COLO668 (cell line): ENCODE measurements at regions not wholly inside any gene's neighbourhood (a gene's known extent, or its start where the extent isn't known, plus 50 kb on each side); places are given as distances from the start of the nearest gene placed in this dataset.

Source experiments
- DNase-seq: peaks from one replicate; lab custom pipeline; 2025; ENCODE audit not compliant: unreplicated experiment; lab: John Stamatoyannopoulos, UW

DNA sequence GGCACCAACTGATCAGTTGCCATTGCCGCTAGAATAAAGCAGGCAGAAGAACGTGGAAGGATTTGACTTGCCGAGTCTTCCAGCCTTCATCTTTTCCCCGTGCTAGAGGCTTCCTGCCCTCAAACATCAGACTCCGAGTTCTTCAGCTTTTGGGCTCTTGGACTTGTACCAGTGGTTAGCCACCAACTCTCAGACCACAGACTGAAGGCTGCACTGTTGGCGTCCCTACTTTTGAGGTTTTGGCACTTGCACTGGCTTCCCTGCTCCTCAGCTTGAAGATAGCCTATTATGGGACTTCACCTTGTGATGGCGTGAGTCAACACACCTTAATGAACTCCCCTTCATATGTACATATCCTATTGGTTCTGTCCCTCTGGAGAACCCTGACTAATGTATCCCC is 57.3 kb upstream of the KCND2 start:
- no peak for DNase-seq

DNA sequence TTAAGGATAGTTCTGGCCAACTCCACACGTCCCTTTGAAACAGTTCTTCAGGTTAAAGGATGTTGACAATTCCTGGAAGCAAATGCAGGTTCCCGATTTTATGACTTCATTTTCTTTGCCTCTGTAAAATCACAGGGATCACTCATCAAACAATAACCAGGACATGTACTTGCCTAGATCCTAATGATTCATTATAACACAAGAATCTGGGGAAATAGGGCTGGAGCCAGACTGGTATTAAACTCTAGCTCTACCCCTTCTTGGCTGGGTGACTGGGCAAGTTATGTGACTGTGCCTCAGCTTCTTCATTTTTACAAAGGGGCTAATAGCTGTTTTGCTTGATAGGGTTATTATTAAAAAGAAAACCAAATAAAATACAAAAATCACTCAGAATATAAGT is 56.0 kb upstream of the KCND2 start:
- DNase-seq: no peak

DNA sequence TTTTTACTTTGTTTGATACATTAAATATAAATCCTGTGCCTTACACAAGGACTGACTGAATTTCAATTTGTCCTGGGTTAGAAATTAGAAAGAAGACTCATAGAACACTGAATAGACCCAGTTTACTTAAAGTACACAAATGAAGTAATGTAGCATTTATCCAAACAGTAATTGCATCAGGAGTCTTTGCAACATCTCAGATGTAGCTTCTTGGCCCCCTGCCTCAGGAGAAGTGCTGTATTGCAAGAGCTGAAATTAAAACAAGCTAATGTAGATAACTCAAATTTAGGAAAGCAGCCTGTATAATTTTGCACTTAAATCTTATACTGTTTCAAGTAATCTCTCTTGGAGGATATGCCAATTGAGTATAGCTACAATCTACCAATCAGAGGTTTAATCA is 54.3 kb upstream of the KCND2 start:
- DNase-seq: no peak

DNA sequence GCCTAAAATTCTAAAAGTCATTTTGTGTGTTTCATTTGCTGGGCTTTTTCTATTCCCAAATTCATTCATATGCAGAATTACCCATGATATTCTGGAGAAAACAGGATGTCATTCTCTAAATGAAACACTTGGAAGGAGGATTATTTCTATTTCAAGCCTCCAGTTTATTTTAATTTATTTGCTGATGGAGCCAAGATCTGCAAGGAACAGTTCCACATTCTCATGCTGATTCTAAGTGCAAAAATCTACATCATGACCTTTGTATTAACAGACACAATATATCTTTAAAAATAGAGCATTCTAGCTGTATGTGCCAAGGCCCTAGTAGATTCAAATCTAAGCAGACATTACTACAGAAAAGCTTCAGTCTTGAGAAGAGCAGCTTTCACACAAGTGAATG is 51.3 kb upstream of the KCND2 start:
- no peak for DNase-seq
